ENCODE measurements at regions not wholly inside any gene's neighbourhood (a gene's known extent, or its start where the extent isn't known, plus 50 kb on each side); places are given as distances from the start of the nearest gene placed in this dataset.
"Not testable (repeated sequence)": the region's sequence is repeated elsewhere in the genome, so short reads cannot be mapped to it uniquely, and the experiment has no call there.

GRCh38 chr10:28859791-28860190 lies 182.5 kb downstream of the BAMBI start:
- no peak for DNase-seq (ENCODE audit: low read depth, low spot score)

- DNase-seq (ENCODE audit: low read depth, low spot score) = no peak
These were observed 184.9 kb downstream of the BAMBI start for GRCh38 chr10:28862219-28862618.

DNA sequence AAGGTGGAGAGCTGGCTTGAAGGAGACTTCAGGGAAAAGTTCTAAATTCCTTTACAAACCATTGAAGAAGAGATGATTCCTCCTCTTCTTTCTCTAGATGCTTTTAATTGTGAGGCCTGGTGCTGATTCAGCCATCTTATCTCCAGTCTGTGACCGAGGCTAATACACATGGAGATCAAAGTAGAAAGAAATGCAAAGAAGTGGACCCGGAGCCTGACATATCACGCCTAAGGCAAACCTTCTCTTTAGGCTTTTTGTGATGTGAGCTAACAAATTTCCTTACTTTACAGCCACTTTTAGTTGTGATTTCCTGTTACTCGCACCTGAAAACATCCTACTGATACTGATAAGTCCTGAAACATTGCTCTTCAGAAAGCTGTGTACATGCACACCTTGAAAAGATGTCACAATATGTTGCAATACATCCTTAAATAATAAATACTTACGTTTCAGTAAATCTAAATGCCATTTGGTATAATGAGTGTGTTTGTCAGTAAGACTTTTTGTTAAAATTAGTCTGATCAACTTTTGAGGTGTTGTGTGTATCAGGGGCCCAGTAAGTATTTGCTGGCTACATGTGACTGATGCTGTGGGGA lies 192.4 kb downstream of the BAMBI start:
- DNase-seq (ENCODE audit: low read depth, low spot score) = no peak

GRCh38 chr10:28871665-28872064 lies 194.3 kb downstream of the BAMBI start:
- no peak for DNase-seq (ENCODE audit: low read depth, low spot score)

- no peak for DNase-seq (ENCODE audit: low read depth, low spot score)
These were observed 195.4 kb downstream of the BAMBI start for GRCh38 chr10:28872587-28873165.

GRCh38 chr10:28873540-28873939 lies 196.2 kb downstream of the BAMBI start:
- DNase-seq (ENCODE audit: low read depth, low spot score) = no peak

- no peak for DNase-seq (ENCODE audit: low read depth, low spot score)
These were observed 196.9 kb downstream of the BAMBI start for GRCh38 chr10:28874210-28874609.

- no peak for DNase-seq (ENCODE audit: low read depth, low spot score)
These were observed 198.3 kb downstream of the BAMBI start for GRCh38 chr10:28875549-28876081.

DNA sequence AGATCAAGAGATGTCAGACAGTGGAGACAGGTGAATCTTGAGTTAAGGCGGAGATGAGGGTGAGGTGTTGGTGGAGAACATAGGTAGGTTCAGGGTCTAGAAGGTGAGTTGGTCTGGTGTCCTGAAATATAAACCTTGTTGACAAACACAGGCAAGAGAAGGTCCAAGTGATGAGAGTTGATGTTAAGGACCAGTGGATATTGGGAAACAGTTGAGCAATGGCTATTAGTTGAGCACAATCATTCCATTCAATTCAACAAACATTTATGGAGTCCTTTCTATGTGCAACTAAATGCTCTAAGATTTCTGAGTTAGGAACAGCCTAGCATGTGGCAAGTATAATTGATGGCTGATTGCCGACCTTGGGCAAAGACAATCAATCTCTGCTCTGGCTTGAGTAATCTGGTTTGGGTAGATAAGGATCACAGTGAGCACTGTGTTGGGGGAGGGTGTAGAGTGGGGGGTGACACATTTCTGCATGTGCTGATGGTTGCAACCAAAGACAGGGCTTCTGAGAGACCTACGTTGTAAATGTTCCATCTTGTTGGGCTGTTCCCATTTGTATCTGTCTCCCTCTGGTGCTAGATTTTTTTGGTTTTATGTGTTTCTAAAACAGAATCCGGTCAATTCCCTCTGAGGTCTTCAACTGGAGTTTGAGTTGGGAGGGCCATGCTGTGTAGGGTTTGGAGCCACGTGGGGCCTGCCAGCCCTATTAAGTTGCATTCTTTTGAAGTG lies 201.1 kb downstream of the BAMBI start:
- DNase-seq (ENCODE audit: low read depth, low spot score) = no peak

DNA sequence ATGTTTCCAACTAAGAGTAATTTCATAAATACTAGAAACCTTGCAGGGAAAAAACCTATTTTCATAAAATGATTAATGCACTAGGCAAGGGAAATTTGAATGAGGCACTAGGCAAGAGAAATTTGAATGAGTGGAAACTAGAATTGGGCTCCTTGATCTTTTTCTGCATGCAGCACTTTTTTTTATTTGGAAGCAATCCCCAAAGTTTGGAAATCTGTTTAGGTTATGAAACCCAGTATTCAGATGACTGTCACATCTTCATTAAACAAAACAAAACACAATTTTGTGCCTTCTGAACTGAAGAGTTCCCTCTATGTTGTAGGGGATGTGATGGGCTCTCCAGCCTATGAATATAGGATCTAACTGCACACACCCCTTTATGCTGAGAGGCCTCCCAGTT lies 201.9 kb downstream of the BAMBI start:
- no peak for DNase-seq (ENCODE audit: low read depth, low spot score)

- DNase-seq (ENCODE audit: low read depth, low spot score) = no peak
These were observed 202.8 kb downstream of the BAMBI start for GRCh38 chr10:28879875-28880682.

DNA sequence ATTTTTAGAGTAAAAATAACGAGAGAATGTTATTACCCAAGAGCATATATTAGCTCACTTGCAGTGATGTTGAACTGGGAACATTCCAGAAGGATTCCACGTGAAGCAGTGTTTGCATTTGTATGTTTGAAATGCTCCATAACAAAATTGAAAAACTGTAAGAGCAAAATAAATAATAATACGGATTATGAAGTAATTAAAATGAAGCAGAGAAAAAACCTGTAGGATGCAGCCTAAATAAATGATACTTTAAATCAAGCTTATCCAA lies 203.3 kb downstream of the BAMBI start:
- no peak for DNase-seq (ENCODE audit: low read depth, low spot score)

DNA sequence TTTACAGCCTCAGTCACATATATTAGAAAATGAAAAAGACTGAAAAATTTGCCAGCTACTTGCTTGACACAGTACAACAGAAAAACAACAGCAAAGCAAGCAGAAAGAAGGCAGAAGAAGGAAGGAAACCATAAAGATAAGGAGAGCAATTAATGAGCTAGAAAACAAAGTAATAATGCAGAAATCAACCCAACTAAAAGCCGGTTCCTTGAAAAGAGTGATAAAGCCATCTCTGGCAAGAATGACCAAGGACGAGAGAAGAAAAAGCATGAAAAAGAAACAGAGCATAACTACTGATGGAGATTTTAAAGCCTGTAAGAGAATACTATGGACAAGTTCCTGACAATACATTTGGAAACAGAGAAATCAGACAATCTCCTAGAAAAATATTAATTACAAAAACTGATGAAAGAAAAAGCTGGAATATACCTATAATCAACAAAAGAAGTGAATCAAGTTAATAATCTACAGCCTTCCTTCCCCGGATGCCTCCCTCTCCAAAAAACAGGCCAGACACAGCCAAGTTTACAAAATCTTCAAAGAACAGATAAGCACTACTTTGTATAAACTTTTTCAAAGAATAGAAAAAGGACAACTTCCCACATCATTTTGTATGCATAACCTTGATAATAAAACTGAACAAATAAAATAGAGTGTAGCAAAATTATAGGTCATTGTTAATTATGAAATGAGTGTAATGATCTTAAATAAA lies 204.0 kb downstream of the BAMBI start:
- no peak for DNase-seq (ENCODE audit: low read depth, low spot score)

- no peak for DNase-seq (ENCODE audit: low read depth, low spot score)
These were observed 206.6 kb downstream of the BAMBI start for GRCh38 chr10:28883741-28884423.

DNA sequence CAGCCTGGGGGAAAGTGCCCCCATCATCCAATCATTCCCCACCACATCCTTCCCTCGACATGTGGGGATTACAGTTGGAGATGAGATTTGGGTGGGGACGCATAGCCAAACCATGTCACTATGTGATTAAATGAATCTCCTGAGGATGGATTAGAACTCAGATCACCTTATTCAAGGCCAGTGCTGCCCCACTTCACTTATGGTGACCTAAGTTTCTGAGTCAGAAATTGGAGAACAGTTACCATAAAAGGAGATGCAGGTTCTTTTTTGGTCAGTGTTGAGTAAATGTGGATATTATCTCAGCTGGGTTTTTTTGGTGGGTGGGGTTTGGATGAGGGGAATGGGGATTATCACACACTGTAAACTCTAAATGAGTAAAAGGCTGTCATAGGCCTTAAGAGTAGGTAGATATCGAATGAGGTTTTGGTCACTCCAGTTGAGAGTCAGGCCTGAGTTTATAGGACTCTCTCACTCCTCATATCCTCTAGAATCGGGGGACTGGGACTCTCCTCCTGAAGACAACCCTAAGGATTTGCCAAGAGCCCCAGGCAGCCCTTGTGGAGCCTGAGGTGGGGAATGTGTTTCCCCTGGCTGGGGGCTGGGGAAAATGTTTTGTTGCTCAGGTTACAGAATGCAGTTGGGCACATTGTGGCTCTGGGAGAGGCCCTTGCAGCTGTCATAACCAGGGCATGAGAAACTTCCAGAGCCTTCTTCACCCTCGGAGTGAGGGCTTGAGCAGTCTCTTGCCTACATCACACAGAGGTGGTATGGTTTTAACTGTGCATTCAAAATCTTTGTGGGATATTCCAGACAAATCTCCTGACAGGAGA lies 213.0 kb downstream of the BAMBI start:
- no peak for DNase-seq (ENCODE audit: low read depth, low spot score)

DNA sequence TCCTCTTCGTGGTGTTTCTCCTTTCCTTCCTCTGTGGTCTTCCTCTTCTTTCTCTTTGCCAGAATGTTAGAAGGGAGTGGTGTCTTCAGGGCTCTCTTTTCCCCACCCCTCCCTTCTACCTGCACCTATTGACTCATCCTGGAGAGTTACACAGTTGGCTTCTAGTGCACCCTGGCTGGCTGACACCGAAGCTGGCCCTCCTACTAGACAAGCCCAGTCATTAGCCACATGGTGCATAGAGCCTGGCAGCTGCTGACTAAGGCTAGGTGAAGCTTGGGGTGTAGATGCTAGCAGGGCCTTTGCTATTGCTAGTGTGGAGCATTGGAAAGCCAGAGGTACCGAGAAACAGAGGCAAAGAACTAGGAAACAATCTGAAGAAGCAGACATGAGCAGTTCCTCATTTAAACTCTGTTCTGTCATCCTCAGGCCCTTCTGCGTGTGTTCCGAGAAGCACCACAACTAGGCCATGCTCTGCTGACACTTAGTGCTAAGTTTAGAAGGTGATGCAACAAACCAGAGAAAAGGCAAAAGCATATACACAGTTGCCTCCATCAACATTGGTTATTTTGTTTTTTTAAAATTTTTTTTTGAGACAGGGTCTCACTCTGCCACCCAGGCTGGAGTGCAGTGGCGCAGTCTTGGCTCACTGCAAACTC lies 213.9 kb downstream of the BAMBI start:
- no peak for DNase-seq (ENCODE audit: low read depth, low spot score)

- peak; percentile 61 for DNase-seq (ENCODE audit: low read depth, low spot score)
These were observed 215.7 kb downstream of the BAMBI start for GRCh38 chr10:28892818-28893547.

DNA sequence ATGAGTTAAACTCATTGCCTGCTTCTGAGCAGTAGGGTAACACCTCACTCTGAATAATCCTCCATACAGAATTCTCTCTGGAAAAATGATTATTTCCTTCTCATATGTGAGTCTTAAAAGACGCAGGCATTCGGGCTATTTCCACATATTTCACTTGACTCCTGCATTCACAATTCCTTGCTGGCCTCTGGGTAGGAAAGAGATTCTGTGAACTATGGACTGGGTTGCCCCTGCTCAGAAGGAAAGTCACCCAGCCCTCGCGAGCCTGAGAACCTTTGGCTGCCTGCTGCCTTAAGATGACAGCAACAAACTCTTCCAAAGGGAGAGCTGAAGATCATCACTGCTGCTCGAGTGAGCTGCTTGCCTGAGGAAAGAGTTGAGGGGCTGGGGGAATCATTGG lies 216.8 kb downstream of the BAMBI start:
- no peak for DNase-seq (ENCODE audit: low read depth, low spot score)

GRCh38 chr10:28895671-28896070 lies 218.3 kb downstream of the BAMBI start:
- DNase-seq (ENCODE audit: low read depth, low spot score) = not testable (repeated sequence)
